ENCODE measurements at regions not wholly inside any gene's neighbourhood (a gene's known extent, or its start where the extent isn't known, plus 50 kb on each side); places are given as distances from the start of the nearest gene placed in this dataset.

DNA sequence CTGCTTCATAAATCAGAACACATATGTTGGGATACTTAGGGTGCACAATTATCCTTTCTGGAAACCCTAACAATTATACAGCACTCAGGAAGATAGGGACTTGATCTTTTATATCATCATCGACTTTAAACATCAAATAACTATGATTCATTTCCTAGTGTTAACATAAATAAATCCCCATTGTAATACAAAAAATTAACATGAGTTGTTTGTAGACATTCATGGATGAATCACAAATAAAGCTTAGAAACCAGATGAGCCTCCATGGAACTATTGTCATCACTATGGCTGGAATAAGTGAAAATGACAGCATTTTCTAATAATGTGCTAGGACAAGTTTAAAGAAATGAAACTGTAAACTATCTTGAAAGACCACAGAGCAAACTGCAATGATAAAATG is 821.7 kb downstream of the GATA3 start:
- DNase-seq (ENCODE audit: low spot score), result no peak

DNA sequence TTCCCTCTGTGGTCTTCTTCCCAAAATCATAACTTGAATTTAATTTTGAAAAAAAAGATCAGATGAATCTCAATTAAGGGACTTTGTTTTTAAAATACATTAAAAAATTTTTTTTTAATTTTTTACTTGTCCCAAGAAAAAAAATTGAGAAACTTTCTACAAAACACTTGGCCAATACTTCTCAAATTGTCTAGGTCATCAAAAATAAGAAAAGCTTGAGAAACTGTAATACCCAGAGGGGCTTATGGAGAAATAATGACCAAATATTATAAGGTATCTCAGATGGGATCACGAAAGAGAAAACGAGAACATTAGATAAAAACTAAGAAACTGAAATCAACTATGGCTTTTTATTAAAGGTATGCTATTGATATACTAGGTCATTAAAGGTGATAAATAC is 835.0 kb downstream of the GATA3 start:
- no peak for DNase-seq (ENCODE audit: low spot score)

DNA sequence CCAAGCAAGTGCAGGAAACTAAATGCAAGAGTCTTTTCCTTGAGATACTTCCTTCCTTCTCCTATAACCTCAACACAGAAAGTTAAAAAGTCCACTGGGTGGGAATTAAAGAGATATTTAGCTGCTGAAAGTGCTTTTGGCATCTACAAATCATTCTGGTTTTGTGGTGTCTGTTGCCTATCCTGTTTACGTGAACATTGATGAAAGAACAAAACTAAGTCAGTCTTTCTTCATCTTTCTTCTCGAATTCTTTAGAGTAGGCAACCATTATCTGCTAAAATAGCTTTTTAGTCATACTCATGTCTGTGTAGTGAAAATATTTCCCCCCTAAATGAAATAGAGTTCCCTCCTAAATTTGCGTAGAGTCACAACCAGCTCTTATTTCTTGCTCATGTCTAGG is 838.6 kb downstream of the GATA3 start:
- DNase-seq (ENCODE audit: low spot score), result no peak

DNA sequence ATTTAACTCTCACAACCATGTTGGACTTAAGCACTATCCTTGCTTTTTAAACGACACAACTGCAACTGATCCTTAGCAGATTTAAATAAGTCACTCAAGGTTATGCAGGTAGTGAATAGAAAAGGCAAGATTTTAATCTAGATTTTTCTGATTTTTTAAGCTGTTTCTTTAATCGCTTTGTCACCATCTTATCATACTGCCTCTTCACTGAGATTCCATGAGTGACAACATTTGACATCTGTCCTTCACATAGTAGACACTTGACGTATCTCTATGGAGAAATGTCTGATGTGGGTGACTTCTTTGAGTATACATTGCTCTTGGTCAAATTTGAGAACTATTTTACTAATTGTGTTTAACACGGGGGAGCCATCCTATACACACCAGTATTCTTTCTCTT is 839.7 kb downstream of the GATA3 start:
- no peak for DNase-seq (ENCODE audit: low spot score)

DNA sequence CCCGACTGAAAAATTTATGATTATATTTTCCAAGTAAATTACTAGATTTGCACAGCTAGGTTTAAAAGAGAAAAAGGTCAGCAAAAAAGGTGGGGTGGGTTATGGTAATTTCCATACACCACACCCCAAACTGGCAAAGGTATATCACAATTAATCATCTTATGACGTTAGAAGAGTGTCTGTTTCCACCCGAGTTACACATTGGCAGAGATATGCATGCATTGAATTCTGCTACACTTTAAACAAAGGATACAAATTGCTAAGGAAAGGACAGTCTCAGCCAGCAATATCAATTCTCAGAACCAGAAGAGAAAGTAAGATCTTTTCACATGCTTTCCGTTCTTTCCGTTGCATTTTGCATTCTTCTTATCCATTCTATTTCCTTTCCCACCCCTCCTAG is 843.3 kb downstream of the GATA3 start:
- DNase-seq (ENCODE audit: low spot score), result no peak

DNA sequence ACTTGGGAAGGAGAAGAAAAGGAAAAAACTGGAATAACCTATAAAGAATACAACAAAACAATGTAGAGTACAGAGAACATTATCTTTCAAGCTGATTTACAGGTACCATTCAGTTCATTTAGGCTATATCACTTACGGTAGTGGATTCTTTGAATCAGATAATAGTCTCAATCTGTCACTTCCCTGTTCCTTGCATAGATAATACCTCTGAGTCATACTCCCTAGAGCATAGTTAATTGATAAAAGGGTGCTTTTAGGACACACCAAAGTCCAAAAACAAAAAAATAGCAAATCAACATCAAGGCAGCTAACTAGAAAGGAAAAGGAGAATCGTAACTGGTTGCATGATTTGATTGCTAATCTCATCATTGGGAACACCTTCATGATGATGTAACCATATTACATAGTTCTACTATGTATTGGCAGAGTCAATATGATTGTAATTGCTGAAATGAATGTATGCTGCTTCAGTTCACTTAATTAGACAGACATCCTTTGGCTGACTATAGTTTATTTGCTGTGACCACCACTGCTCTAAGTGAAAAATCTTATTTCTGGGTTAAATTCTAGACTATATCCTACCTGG is 844.4 kb downstream of the GATA3 start:
- DNase-seq (ENCODE audit: low spot score), result no peak

DNA sequence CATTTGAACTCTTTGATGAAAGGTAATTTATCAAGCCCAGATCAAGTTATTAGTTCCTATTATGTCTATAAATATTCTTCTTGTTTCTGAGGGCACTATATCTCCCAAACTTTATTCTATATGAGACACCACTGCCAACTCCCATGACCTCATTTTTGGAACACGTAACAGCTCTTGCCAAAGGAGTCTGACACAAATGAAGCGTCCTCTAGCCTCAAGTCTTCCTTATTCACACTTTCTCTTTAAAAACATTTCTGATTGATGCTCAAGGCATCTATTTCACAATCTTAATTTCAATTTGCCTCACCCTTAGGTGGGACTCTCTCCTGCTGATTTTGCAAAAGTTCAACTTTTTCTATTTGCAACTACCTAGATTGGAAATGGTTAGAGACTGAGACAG is 848.4 kb downstream of the GATA3 start:
- DNase-seq (ENCODE audit: low spot score), result no peak

DNA sequence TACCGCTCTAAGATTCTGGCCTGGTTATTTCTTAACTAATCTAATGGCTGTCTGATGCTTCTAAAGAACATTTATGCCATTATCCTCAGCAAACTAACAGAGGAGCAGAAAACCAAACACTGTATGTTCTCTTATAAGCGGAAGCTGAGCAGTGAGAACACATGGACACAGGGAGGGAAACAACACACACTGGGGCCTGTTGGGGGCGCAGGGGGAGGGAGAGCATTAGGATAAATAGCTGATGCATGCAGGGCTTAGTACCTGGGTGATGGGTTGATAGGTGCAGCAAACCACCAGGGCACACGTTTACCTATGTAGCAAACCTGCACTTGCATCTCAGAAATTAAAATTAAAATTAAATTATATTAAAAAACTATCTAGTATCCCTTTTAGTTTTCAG is 853.5 kb downstream of the GATA3 start:
- no peak for DNase-seq (ENCODE audit: low spot score)

DNA sequence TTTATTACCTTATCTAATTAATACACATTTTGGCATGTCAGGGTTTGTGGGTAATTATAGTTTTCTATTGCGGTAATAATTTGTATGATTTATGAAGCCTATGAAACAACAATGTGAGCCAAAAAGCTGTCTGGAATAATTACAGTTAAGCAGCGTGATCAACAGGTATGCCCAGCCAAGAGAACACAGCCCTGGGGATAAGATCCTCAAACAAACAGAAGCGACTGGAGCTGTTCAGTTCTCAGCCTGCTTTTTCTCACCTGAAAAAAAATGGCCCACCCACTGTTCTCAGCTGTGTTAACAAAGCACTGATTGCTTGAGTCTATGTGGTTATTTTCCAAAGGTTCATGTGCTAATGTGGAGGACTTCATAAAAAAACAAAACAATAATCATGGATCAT is 855.8 kb downstream of the GATA3 start:
- no peak for DNase-seq (ENCODE audit: low spot score)

DNA sequence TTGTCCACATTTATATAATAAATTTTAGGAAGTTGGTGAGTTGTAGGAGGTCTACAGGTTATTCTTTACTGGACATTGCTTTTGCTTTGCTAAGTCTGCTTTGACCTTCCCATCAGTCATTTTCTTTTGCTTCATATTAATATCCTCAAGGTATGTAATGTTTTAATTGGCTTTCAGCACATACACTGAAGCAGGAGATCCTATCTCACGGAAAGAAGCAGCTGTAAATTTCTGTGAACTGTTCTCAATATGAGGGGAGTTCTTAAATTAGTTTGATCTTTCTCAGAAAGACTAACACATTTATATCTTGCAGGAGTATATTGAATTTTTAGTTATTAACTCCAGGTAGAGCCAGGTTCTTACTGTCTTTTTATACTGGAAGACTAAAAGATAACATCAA is 856.5 kb downstream of the GATA3 start:
- DNase-seq (ENCODE audit: low spot score), result no peak

DNA sequence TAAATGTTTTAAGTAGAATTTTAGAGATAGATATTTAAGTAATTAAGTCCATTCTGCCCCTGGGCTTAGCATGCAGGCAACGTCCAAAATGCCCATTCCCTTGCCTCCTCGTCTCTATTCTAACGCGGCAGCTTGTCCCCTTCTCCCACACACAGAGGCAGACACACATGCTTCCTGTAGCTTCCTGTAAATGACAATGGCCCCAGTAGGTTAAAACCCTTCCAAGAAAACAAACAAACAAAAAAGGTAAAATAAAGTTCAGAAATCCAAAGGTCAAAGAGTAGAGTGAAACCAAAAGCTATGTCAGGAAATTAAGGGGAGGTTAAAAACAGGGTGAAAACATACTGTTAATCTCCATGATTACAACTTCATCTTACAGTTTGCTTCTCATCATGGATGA is 857.6 kb downstream of the GATA3 start:
- DNase-seq (ENCODE audit: low spot score), result no peak

DNA sequence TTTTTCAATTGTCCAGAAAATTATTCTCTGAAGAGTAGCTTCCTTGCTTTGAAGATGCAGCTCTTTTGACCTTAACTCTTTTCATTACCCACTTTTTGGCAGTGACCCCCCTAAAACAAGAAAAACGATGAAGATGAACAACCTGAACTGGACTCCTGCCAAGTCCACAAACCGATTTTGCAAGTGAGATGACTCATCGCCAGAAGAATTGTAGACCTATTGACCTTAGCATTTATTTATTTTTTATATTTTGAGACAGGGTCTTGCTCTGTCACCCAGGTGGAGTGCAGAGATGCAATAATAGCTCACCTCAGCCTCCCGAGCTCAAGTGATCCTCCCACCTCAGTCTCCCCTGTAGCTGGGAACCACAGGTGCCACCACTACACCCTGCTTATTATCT is 859.2 kb downstream of the GATA3 start:
- no peak for DNase-seq (ENCODE audit: low spot score)

DNA sequence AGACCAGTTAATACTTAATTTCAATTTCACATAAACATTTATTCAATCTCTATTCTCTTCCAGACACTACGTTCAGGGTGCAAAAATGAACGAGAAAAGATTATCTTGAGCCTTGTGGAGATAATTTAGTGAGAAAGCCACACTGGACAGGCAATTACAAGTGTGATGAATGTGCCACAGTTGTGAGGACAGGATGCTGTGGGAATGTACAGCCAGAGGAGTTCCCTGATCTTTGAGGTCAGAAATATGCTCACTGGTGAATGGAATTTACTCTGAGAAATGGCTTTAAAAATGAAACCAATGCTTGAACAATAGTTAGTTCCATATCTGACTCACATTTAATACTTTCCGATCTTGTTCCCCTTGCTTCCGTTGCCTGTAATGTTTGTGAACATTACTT is 864.8 kb downstream of the GATA3 start:
- DNase-seq (ENCODE audit: low spot score), result no peak

DNA sequence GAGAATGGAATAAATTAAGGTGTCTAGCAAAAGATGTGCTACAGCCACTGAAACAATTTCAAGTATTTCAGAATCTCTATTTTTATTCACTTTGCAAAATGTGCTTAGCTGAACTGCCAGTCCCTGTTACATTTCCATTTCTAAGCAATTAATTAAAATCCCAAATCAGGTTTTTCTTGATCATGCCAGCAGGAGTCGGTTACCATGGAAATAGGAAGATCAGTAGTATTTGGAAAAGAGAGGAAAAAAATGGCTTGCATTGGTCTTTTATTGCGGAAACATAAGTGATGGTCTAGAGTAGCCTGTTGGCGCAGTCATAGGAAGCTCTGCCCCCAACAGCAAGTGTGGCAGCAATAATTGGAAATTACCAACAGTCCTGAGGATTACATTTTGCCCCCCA is 867.1 kb downstream of the GATA3 start:
- DNase-seq (ENCODE audit: low spot score), result no peak

DNA sequence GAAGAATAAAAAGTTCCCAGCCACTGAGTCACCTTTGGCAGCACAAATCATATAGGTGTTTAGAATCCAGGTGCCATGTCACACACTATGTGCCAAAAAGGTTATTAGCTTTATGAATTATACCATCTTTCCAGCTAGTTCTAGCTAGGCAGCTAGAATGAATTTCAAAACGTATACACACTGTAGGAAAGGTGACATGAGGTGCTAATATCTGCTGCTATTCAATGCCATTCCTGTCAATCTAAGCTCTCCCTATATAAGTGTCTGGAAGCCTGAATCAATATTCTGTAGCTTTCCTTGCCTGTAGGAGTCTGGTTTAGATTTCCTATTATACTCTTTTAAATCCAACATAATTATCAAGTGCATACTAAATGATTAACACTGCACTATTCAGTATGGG is 868.6 kb downstream of the GATA3 start:
- DNase-seq (ENCODE audit: low spot score), result no peak

DNA sequence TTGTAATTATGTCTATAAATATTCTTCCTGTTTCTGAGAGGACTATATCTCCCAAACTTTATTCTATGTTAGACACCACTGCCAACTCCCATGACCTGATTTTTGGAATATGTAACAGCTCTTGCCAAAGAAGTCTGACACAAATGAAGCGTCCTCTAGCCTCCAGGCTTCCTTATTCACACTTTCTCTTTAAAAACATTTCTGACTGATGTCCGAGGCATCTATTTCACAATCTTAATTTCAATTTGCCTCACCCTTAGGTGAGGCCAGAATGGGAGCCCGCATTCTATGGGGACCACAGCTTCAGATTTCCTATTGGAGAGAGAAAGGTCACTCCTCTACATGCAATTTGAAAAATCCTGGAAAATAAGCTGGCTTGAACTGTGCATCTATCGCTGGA is 873.2 kb downstream of the GATA3 start:
- DNase-seq (ENCODE audit: low spot score), result no peak

DNA sequence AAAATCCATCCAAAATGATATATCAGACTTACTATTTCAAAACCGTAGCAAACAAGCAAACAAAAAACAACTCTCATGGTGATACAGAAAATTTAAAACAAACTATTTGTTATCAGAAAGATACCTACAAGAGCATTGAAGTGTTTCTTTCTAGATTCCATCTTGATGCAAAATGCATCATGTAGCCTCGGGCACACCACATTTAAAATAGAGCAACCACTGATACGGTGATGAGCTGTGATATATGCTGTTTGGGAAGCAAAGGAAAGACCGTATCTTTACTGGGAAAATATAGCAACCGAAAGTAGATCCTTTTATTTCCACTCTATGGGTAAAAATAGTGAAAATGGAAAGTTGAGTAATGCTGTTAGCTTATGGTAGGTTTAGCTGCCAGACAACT is 892.0 kb downstream of the GATA3 start:
- no peak for DNase-seq (ENCODE audit: low spot score)

DNA sequence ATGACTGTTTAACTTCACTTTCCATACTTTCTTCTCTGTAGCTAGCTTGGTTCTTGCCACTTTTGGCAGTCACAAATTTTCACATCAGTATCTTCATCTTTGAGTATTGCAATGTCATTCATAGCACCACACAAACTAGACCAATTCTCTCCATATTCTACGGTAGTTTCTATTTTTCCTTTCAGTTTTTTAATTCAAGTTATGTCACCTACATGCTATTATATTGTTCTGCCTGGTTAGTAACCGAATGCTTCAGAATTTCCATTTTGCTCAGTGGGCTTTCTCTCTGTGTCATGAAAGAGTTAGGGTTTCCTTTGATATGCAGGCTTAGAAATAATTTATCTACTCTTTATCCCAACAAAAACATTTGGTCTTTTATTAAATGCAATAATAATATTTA is 896.5 kb downstream of the GATA3 start:
- DNase-seq (ENCODE audit: low spot score), result no peak

DNA sequence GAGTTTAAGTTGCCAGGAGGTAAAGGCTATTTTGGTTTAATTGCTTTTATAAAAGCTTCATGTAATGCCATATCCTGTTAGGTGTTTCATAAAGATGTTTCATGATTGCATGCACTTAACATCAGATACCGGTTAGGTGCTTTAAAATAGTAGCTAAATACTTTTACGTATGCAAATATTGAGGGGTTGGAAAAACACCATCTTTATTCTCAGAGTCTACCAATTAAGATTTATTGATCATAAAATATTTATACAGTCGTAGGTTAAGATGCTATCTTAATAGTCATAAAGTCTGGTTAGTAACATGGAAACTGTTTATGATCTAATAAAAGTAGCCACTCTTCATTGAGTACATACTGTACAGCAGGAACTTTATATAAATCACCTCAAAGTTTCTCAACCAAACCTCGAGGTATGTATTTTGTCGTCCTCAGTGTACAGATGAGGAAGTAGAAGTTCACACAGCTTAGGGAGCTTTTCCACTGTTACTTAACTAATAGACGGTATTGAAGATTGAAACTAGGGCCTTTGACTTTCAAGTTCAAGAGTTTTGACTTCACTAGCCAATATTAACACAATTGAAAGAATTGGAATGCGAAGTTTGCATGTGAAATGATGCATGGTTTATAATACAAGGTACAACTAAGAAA is 897.1 kb downstream of the GATA3 start:
- no peak for DNase-seq (ENCODE audit: low spot score)

DNA sequence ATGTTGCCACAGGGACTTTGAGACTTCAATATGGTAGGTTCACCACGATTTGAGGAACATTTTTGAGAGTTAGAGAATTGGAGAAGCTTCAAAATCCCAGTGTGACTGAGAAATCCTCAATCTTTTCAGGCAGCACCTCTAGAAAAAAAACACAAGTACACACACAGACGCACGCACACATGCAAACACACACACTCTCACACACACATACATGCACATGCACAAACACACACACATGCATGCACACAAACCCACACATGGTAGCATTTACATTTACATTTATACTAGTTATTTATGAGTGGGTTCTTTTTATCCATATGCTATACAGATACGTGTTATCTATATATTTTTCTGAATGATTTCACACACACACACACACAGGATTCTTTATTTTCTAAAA is 901.9 kb downstream of the GATA3 start:
- no peak for DNase-seq (ENCODE audit: low spot score)

DNA sequence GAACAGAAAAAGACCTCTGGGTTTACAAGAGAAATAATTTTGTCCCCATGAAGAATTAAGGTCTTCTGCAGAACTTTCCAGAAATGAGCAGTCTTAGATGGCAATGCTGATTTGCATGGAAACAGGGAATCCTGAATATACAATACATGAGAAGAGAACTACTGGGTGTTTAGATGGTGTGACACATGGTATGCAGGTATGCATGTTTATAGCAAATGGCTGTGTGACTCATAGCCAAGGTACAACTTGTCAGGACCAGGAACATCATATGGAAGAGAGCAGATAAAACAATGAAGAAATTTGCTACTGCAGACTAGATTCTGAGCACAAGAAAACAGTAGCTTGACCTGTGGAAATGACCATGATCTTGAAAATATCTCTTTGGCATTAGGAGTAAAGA is 907.8 kb downstream of the GATA3 start:
- no peak for DNase-seq (ENCODE audit: low spot score)

DNA sequence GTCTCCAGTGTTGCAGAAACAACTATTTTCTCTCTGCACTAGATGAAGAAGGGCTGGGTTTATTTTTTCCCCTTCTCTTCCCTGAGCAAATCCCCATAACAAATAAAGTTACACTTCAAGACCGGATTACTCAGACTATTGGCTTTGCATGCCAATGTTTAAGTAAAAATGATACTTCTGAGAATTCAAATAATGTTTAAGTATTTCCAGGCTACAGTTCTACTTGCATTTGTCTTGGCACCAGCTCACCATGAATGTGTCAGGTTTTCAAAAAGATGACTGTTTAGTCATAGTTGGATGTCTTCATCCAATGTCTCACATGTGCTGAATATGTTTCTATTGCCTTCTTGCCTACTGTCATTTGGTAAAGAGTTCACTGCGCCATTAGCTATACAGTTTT is 912.6 kb downstream of the GATA3 start:
- DNase-seq (ENCODE audit: low spot score), result no peak

DNA sequence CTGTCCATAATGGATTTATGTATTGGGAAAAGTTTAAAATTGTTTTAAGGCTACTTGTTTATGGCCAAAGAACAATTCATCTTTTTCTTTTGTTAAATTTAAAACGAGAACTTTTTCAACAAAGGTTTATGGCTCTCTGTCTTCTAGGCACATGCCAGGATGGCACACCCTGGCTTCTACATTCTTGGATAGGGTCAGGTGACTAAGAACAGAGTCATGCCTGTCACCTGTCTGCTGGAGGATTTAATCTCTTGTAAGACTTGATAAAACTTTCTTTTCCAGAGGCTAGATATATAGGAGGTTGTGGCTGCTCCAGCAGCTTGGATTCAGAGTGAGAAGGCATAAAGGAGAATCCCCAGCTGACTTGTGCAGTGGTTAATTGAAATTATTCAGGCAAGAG is 915.4 kb downstream of the GATA3 start:
- no peak for DNase-seq (ENCODE audit: low spot score)

DNA sequence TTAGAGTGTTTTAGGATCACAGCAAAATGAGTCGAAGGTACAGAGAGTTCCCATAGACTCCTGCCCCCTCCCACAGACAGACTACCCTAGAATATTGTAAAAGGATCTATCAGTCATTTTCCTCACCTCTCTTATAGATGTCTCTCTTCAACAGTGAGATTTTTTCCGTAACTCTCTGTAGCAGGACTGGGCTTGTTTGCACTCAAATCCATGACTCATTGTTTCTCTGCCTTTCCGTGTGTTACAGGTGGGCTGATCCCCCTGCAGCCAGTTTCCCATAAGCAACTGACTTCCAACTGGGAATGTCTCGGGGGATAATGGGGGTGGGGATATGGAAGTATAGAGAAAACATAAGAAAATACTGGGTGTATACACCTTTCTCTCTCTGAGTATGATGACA is 921.0 kb downstream of the GATA3 start:
- no peak for DNase-seq (ENCODE audit: low spot score)
